GM13977 (cell line): ENCODE measurements at regions not wholly inside any gene's neighbourhood (a gene's known extent, or its start where the extent isn't known, plus 50 kb on each side); places are given as distances from the start of the nearest gene placed in this dataset.

Source experiments
- DNase-seq: peaks from one replicate; pipeline ENCODE4 v3.0.0; 2012; ENCODE audit warnings: low spot score
- CTCF ChIP-seq: IDR thresholded peaks from 2 replicates; pipeline ENCODE4 v1.5.1; 2012; ENCODE audit warnings: mild to moderate bottlenecking, control low read depth; ENCODE audit not compliant: insufficient read depth; ENCODE audit errors: extremely low read depth, missing control alignments
- in situ Hi-C: fragments of 300-500 bp; cut with MboI; formaldehyde crosslinking; loops from one replicate; pipeline ENCODE4 v1.12.0; 2022; ENCODE audit warnings: low sequenced_read_pairs, low pct_unique_long_range_greater_than_20kb, mixed read lengths, inconsistent platforms; ENCODE audit not compliant: unreplicated experiment

- in situ Hi-C loops = no loop called here
- TF ChIP-seq CTCF = no peak
- DNase-seq = no peak
Measured at GRCh38 chr2:121969766-121970639, 214.6 kb downstream of the TSN start.

GRCh38 chr2:121972203-121972602 lies 216.8 kb downstream of the TSN start:
- TF ChIP-seq CTCF = no peak
- no peak for DNase-seq
- in situ Hi-C loops = no loop called here

- in situ Hi-C loops = no loop called here
- peak; percentile 83 for DNase-seq
- TF ChIP-seq CTCF = peak; percentile 68
Measured at GRCh38 chr2:121974897-121975661, 219.6 kb downstream of the TSN start.

- in situ Hi-C loops = no loop called here
- DNase-seq = no peak
- no peak for TF ChIP-seq CTCF
Measured at GRCh38 chr2:121976926-121977325, 221.5 kb downstream of the TSN start.

GRCh38 chr2:121977326-121977725 lies 221.9 kb downstream of the TSN start:
- no peak for DNase-seq
- TF ChIP-seq CTCF = no peak
- in situ Hi-C loops = no loop called here

GRCh38 chr2:121992700-121993099 lies 237.2 kb downstream of the TSN start:
- TF ChIP-seq CTCF = no peak
- DNase-seq = no peak
- in situ Hi-C loops = no loop called here
